ENCODE measurements at regions not wholly inside any gene's neighbourhood (a gene's known extent, or its start where the extent isn't known, plus 50 kb on each side); places are given as distances from the start of the nearest gene placed in this dataset.
"Not testable (repeated sequence)": the region's sequence is repeated elsewhere in the genome, so short reads cannot be mapped to it uniquely, and the experiment has no call there.

DNA sequence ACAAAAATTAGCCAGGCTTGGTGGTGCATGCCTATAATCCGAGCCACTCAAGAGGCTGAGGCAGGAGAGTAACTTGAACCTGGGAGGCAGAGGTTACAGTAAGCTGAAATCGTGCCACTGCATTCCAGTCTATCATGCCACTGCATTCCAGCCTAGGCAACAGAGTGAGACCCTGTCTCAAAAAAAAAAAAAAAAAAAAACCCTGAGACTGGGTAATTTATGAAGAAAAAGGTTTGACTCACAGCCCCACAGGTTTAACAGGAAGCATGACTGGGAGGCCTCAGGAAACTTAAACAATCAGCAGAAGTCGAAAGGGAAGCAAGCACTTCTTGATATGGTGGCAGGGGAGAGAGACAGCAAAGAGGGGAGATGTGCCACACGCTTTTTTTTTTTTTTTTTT, 123.2 kb downstream of the GXYLT1 start:
- no peaks in the 10 kb centered on the region for H3K27me3 ChIP-seq
- DNase-seq = no peak
- peaks cover 4 to 10% (median 6%) of the 10 kb centered on the region in 4 donors for H3K4me1 ChIP-seq
- H3K36me3 ChIP-seq = no peaks in the 10 kb centered on the region
- no peak overlapping the region for H3K27ac ChIP-seq
- no peak for ATAC-seq (ENCODE audit: low FRiP score in 2 of 2)
- WGBS, 2 donors = 42 to 43% methylated on average over 4 of the region's 4 CpGs
- no peaks in the 10 kb centered on the region for H3K9me3 ChIP-seq
- H3K4me3 ChIP-seq = no peak overlapping the region
- TF ChIP-seq CTCF (IDR thresholded peaks at IDR 0.05) = no peak
- no peak for TF ChIP-seq POLR2AphosphoS5 (IDR thresholded peaks at IDR 0.05)
- TF ChIP-seq POLR2A (IDR thresholded peaks at IDR 0.05) = no peak
- no peak for TF ChIP-seq EP300 (IDR thresholded peaks at IDR 0.05)

GRCh38 chr12:42020226-42020625, 124.4 kb downstream of the GXYLT1 start:
- 93 to 95% methylated on average over 4 of the region's 4 CpGs for WGBS, 2 donors
- no peaks in the 10 kb centered on the region for H3K27me3 ChIP-seq
- H3K4me3 ChIP-seq = no peak overlapping the region
- H3K4me1 ChIP-seq = peaks cover 4 to 10% (median 6%) of the 10 kb centered on the region in 4 donors
- no peak overlapping the region for H3K27ac ChIP-seq
- H3K36me3 ChIP-seq = no peaks in the 10 kb centered on the region
- H3K9me3 ChIP-seq = no peaks in the 10 kb centered on the region
- ATAC-seq (ENCODE audit: low FRiP score in 2 of 2) (no peak), DNase-seq (no peak)
- TF ChIP-seq POLR2AphosphoS5 (IDR thresholded peaks at IDR 0.05) = no peak
- no peak for TF ChIP-seq EP300 (IDR thresholded peaks at IDR 0.05)
- no peak for TF ChIP-seq CTCF (IDR thresholded peaks at IDR 0.05)
- TF ChIP-seq POLR2A (IDR thresholded peaks at IDR 0.05) = no peak

DNA sequence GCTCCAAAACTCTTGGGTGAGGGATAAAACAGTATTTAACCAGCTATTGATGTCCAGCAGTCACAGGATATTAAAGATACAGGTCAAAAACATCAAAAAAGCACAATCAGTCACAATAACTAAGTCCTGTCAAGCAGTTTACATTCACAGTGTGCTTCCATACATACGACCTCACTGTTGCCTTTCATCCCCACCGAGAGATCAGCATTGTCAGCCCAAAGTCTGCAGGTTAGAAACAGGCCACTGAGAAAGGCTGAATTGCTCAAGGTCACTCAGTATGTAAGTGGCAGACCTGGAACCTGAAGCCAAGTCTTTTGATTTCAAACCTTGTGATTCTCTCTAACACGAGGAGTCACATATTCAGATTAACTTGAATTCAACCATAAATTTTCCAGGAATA, 124.9 kb downstream of the GXYLT1 start:
- TF ChIP-seq CTCF (IDR thresholded peaks at IDR 0.05) (no peak), POLR2A (IDR thresholded peaks at IDR 0.05) (no peak), POLR2AphosphoS5 (IDR thresholded peaks at IDR 0.05) (no peak), EP300 (IDR thresholded peaks at IDR 0.05) (no peak)
- no peak for ATAC-seq (ENCODE audit: low FRiP score in 2 of 2)
- 62 to 73% methylated on average over 3 of the region's 3 CpGs for WGBS, 2 donors

GRCh38 chr12:42017051-42017450, 127.6 kb downstream of the GXYLT1 start:
- Histone ChIP-seq H3K27me3 (no peaks in the 10 kb centered on the region), H3K9me3 (no peaks in the 10 kb centered on the region), H3K4me1 (peaks cover 0 to 5% (median 0%) of the 10 kb centered on the region in 4 donors), H3K36me3 (no peaks in the 10 kb centered on the region), H3K4me3 (no peak overlapping the region), H3K27ac (no peak overlapping the region)
- DNase-seq (no peak), ATAC-seq (ENCODE audit: low FRiP score in 2 of 2) (no peak)
- no peak for TF ChIP-seq POLR2A (IDR thresholded peaks at IDR 0.05)
- TF ChIP-seq POLR2AphosphoS5 (IDR thresholded peaks at IDR 0.05) = no peak
- TF ChIP-seq EP300 (IDR thresholded peaks at IDR 0.05) = no peak
- no peak for TF ChIP-seq CTCF (IDR thresholded peaks at IDR 0.05)
- WGBS, 2 donors = 66 to 72% methylated on average over 5 to 6 of the region's 6 CpGs

More for the DNA sequence above, 124.9 kb downstream of the GXYLT1 start:
- H3K4me3 ChIP-seq = no peak overlapping the region
- DNase-seq = no peak
- peaks cover 4 to 10% (median 6%) of the 10 kb centered on the region in 4 donors for H3K4me1 ChIP-seq
- no peaks in the 10 kb centered on the region for H3K9me3 ChIP-seq
- H3K36me3 ChIP-seq = no peaks in the 10 kb centered on the region
- no peak overlapping the region for H3K27ac ChIP-seq
- H3K27me3 ChIP-seq = no peaks in the 10 kb centered on the region

DNA sequence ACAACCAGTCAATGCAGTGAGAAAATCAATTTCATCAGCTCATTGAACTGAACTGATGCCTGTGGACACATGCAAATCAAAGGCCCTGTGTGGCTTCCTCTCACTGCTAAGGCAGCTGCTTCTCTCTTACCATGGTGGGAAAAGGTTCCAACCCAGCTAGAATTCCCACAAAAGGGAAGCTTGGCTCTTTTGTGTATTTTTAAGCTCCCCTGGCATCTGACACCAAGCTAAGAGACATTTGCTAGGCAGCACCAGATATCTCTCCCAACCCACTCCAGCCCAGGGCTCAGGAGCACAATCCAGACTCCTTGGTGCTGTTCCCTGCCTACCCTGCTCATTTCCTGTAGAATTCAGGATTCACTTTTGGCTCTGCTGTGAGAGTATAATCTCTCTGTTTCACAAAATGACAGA, 129.6 kb downstream of the GXYLT1 start:
- no peak overlapping the region for H3K4me3 ChIP-seq
- no peaks in the 10 kb centered on the region for H3K4me1 ChIP-seq
- H3K27ac ChIP-seq = no peak overlapping the region
- ATAC-seq (ENCODE audit: low FRiP score in 2 of 2) = no peak
- no peaks in the 10 kb centered on the region for H3K27me3 ChIP-seq
- TF ChIP-seq POLR2AphosphoS5 (IDR thresholded peaks at IDR 0.05) (no peak), CTCF (IDR thresholded peaks at IDR 0.05) (no peak), POLR2A (IDR thresholded peaks at IDR 0.05) (no peak), EP300 (IDR thresholded peaks at IDR 0.05) (no peak)
- no peak for DNase-seq
- no peaks in the 10 kb centered on the region for H3K36me3 ChIP-seq
- H3K9me3 ChIP-seq = no peaks in the 10 kb centered on the region

DNA sequence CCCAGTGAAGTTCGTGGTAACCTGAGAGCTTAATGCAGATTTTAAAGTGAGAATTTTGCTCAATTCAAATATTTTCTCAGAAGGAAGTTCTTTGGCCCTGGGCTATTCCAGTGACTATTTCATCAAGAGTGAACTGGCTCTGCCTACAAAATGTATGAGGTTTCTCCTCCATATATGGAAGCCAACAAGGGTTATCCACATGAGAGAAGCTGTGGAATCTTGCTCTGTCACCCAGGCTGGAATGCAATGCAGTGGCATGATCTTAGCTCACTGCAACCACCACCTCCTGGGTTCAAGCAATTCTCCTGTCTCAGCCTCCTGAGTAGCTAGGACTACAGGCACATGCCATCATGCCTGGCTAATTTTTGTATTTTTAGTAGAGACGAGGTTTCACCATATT, 132.2 kb downstream of the GXYLT1 start:
- not testable (repeated sequence) for H3K27ac ChIP-seq; DNase-seq; H3K36me3 ChIP-seq; H3K27me3 ChIP-seq; H3K4me3 ChIP-seq; ATAC-seq (ENCODE audit: low FRiP score in 2 of 2); H3K9me3 ChIP-seq; H3K4me1 ChIP-seq
- WGBS, 2 donors = 78 to 96% methylated on average over 2 of the region's 2 CpGs
